Small intestine (tissue), 7 donors: ENCODE measurements at regions not wholly inside any gene's neighbourhood (a gene's known extent, or its start where the extent isn't known, plus 50 kb on each side); places are given as distances from the start of the nearest gene placed in this dataset.

Experiments used
- DNase-seq, 2 donors: peaks; one replicate each; pipeline versions ENCODE4 v3.0.0 to v3.0.0-alpha.2; 2013
- FAIRE-seq: peaks from 2 replicates; lab custom pipeline; 2012; peaks lifted over from hg19 to GRCh38; lab: Jason Lieb, UNC
- H3K27ac ChIP-seq, 3 donors: one replicate each; pipeline ENCODE4 v1.5.1; 2013; ENCODE audit warnings: low read length in 2 of 3, mild to moderate bottlenecking in 2 of 3, control low read depth in 1 of 3, inconsistent platforms in 1 of 3, low read depth in 1 of 3, moderate library complexity in 1 of 3
- H3K27me3 ChIP-seq, 3 donors: one replicate each; pipeline ENCODE4 v1.6.1; 2013; ENCODE audit warnings: low read length in 3 of 3, inconsistent platforms in 1 of 3; ENCODE audit not compliant: control insufficient read depth in 3 of 3, insufficient read depth in 3 of 3
- H3K36me3 ChIP-seq, 3 donors: one replicate each; pipeline ENCODE4 v1.6.1; 2013; ENCODE audit warnings: low read length in 3 of 3, inconsistent platforms in 1 of 3, low read depth in 1 of 3, mild to moderate bottlenecking in 1 of 3, moderate library complexity in 1 of 3; ENCODE audit not compliant: control insufficient read depth in 3 of 3, insufficient read depth in 2 of 3
- H3K4me1 ChIP-seq, 3 donors: one replicate each; pipeline ENCODE4 v1.6.1; 2013; ENCODE audit warnings: low read length in 2 of 3, inconsistent platforms in 1 of 3, low read depth in 1 of 3, mild to moderate bottlenecking in 1 of 3, moderate library complexity in 1 of 3; ENCODE audit not compliant: control insufficient read depth in 3 of 3, insufficient read depth in 2 of 3
- H3K4me3 ChIP-seq, 3 donors: one replicate each; pipeline ENCODE4 v1.5.1; 2013; ENCODE audit warnings: low read length in 3 of 3, control low read depth in 1 of 3, inconsistent platforms in 1 of 3, low read depth in 1 of 3, mild to moderate bottlenecking in 1 of 3, moderate library complexity in 1 of 3
- H3K9me3 ChIP-seq, 2 donors: one replicate each; pipeline ENCODE4 v1.6.1; 2013; ENCODE audit warnings: low read depth in 1 of 2, low read length in 1 of 2; ENCODE audit not compliant: control insufficient read depth in 2 of 2, insufficient read depth in 1 of 2
- whole genome bisulfite sequencing, 3 donors: extraction: QIAGEN DNeasy Blood & Tissue Kit; methylation state at CpG; one replicate each; pipeline ENCODE4 v1.1.7; 2013; 5-methylcytosine and 5-hydroxymethylcytosine counted together
- donor health status: healthy with polysubstance abuse.
- donor health status: control.
- donor health status: control.
- donor health status: Bipolar disorder and iron deficiency.
- donor health status: healthy.

- H3K27me3 ChIP-seq = no peaks in the 10 kb centered on the region
- H3K4me3 ChIP-seq = no peak overlapping the region
- no peaks in the 10 kb centered on the region for H3K4me1 ChIP-seq
- peak in 1 of 2 donors; percentile 2 for DNase-seq
- no peak overlapping the region for H3K27ac ChIP-seq
- H3K9me3 ChIP-seq = peaks cover 0 to 6% of the 10 kb centered on the region in 2 donors
- FAIRE-seq = no peak
- 81 to 86% (median 83%) methylated on average over 3 of the region's 3 CpGs for WGBS, 3 donors
- H3K36me3 ChIP-seq = no peaks in the 10 kb centered on the region
Observed at GRCh38 chr9:117622347-117622746, 81.9 kb upstream of the TLR4 start.

GRCh38 chr9:117616431-117616831, 87.8 kb upstream of the TLR4 start:
- FAIRE-seq = no peak
- Histone ChIP-seq H3K9me3 (no peaks in the 10 kb centered on the region), H3K4me1 (no peaks in the 10 kb centered on the region), H3K27me3 (no peaks in the 10 kb centered on the region), H3K4me3 (no peak overlapping the region), H3K27ac (no peak overlapping the region), H3K36me3 (no peaks in the 10 kb centered on the region)
- 14 to 33% (median 20%) methylated on average over 3 of the region's 3 CpGs for WGBS, 3 donors
- peak; percentile 3 to 4 for DNase-seq

GRCh38 chr9:117612317-117612716, 91.9 kb upstream of the TLR4 start:
- Histone ChIP-seq H3K9me3 (no peaks in the 10 kb centered on the region), H3K27ac (no peak overlapping the region), H3K27me3 (no peaks in the 10 kb centered on the region), H3K4me3 (no peak overlapping the region), H3K4me1 (no peaks in the 10 kb centered on the region), H3K36me3 (no peaks in the 10 kb centered on the region)
- no peak for FAIRE-seq
- no peak for DNase-seq
- WGBS, 3 donors = 30 to 59% (median 43%) methylated on average over 1 of the region's 1 CpG

- FAIRE-seq (no peak), DNase-seq (no peak)
- H3K9me3 ChIP-seq = peaks cover 0 to 3% of the 10 kb centered on the region in 2 donors
- no peak overlapping the region for H3K4me3 ChIP-seq
- 61 to 79% (median 73%) methylated on average over 2 of the region's 2 CpGs for WGBS, 3 donors
- no peak overlapping the region for H3K27ac ChIP-seq
- no peaks in the 10 kb centered on the region for H3K27me3 ChIP-seq
- no peaks in the 10 kb centered on the region for H3K4me1 ChIP-seq
- no peaks in the 10 kb centered on the region for H3K36me3 ChIP-seq
Observed at GRCh38 chr9:117597977-117598376, 106.2 kb upstream of the TLR4 start.

- Histone ChIP-seq H3K4me3 (no peak overlapping the region), H3K27ac (no peak overlapping the region), H3K9me3 (no peaks in the 10 kb centered on the region), H3K4me1 (no peaks in the 10 kb centered on the region), H3K36me3 (no peaks in the 10 kb centered on the region), H3K27me3 (no peaks in the 10 kb centered on the region)
- DNase-seq (no peak), FAIRE-seq (no peak)
- 7 to 36% (median 18%) methylated on average over 2 of the region's 2 CpGs for WGBS, 3 donors
Observed at GRCh38 chr9:117596678-117597077, 107.5 kb upstream of the TLR4 start.

GRCh38 chr9:117595650-117596049, 108.6 kb upstream of the TLR4 start:
- FAIRE-seq (no peak), DNase-seq (no peak)
- no peaks in the 10 kb centered on the region for H3K4me1 ChIP-seq
- no peak overlapping the region for H3K4me3 ChIP-seq
- H3K27me3 ChIP-seq = no peaks in the 10 kb centered on the region
- H3K27ac ChIP-seq = no peak overlapping the region
- 85 to 91% (median 87%) methylated on average over 3 of the region's 3 CpGs for WGBS, 3 donors
- no peaks in the 10 kb centered on the region for H3K36me3 ChIP-seq
- H3K9me3 ChIP-seq = no peaks in the 10 kb centered on the region

- 65 to 80% (median 71%) methylated on average over 2 of the region's 2 CpGs for WGBS, 3 donors
Observed at GRCh38 chr9:117587263-117587662, 116.9 kb upstream of the TLR4 start.

GRCh38 chr9:117574099-117574498, 130.1 kb upstream of the TLR4 start:
- DNase-seq (no peak), FAIRE-seq (no peak)
- no peak overlapping the region for H3K4me3 ChIP-seq
- H3K36me3 ChIP-seq = no peaks in the 10 kb centered on the region
- H3K4me1 ChIP-seq = no peaks in the 10 kb centered on the region
- peaks cover 0 to 4% of the 10 kb centered on the region in 2 donors for H3K9me3 ChIP-seq
- 69 to 77% (median 71%) methylated on average over 3 of the region's 3 CpGs for WGBS, 3 donors
- H3K27me3 ChIP-seq = no peaks in the 10 kb centered on the region
- no peak overlapping the region for H3K27ac ChIP-seq

More at GRCh38 chr9:117587263-117587662, 116.9 kb upstream of the TLR4 start:
- Histone ChIP-seq H3K9me3 (no peaks in the 10 kb centered on the region), H3K36me3 (no peaks in the 10 kb centered on the region), H3K27ac (no peak overlapping the region), H3K27me3 (no peaks in the 10 kb centered on the region), H3K4me1 (no peaks in the 10 kb centered on the region), H3K4me3 (no peak overlapping the region)
- DNase-seq (no peak), FAIRE-seq (no peak)

GRCh38 chr9:117564839-117565238, 139.4 kb upstream of the TLR4 start:
- FAIRE-seq = no peak
- no peak overlapping the region for H3K4me3 ChIP-seq
- no peaks in the 10 kb centered on the region for H3K4me1 ChIP-seq
- 56 to 67% (median 65%) methylated on average over 1 of the region's 1 CpG for WGBS, 3 donors
- no peaks in the 10 kb centered on the region for H3K36me3 ChIP-seq
- H3K9me3 ChIP-seq = no peaks in the 10 kb centered on the region
- no peak overlapping the region for H3K27ac ChIP-seq
- no peak for DNase-seq
- H3K27me3 ChIP-seq = no peaks in the 10 kb centered on the region
